ENCODE measurements at regions not wholly inside any gene's neighbourhood (a gene's known extent, or its start where the extent isn't known, plus 50 kb on each side); places are given as distances from the start of the nearest gene placed in this dataset.
"Not testable (repeated sequence)": the region's sequence is repeated elsewhere in the genome, so short reads cannot be mapped to it uniquely, and the experiment has no call there.

DNA sequence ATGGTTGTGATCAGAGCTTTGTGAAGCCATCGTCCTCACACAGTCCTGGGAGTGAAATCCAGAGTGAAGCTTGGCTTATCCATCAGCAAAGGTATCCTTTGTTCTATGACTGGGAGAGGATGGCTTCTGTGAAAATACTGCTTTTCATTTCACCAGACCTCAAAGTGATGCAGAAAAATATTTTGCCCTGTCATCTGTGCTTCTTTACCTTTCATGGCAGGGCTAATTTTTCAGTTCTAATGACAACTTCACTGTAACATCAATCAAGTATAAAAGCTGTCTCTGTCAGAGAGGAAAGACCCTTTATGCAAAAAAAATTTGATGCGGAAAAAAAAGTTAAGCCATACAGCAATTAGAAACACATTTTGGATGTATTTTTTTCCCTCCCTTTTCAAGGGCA is 468.1 kb upstream of the ADARB2 start:
- intact Hi-C loops (cut with DNase I), result no loop called here
- TF ChIP-seq POLR2A (IDR thresholded peaks at IDR 0.05), result no peak
- TF ChIP-seq, protein P1, sequence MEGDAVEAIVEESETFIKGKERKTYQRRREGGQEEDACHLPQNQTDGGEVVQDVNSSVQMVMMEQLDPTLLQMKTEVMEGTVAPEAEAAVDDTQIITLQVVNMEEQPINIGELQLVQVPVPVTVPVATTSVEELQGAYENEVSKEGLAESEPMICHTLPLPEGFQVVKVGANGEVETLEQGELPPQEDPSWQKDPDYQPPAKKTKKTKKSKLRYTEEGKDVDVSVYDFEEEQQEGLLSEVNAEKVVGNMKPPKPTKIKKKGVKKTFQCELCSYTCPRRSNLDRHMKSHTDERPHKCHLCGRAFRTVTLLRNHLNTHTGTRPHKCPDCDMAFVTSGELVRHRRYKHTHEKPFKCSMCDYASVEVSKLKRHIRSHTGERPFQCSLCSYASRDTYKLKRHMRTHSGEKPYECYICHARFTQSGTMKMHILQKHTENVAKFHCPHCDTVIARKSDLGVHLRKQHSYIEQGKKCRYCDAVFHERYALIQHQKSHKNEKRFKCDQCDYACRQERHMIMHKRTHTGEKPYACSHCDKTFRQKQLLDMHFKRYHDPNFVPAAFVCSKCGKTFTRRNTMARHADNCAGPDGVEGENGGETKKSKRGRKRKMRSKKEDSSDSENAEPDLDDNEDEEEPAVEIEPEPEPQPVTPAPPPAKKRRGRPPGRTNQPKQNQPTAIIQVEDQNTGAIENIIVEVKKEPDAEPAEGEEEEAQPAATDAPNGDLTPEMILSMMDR (IDR thresholded peaks at IDR 0.05), result no peak
- ATAC-seq, result no peak
- 50% methylated on average over 2 of the region's 2 CpGs for WGBS (ENCODE audit: insufficient coverage, low coverage, low lambda C conversion rate, missing lambda C conversion rate)
- Histone ChIP-seq H3K27me3 (no peaks in the 10 kb centered on the region), H3K9me3 (no peaks in the 10 kb centered on the region), H3K4me1 (no peaks in the 10 kb centered on the region), H3K4me3 (no peak overlapping the region), H3K27ac (no peak overlapping the region), H3K36me3 (no peaks in the 10 kb centered on the region)
- DNase-seq, result no peak

DNA sequence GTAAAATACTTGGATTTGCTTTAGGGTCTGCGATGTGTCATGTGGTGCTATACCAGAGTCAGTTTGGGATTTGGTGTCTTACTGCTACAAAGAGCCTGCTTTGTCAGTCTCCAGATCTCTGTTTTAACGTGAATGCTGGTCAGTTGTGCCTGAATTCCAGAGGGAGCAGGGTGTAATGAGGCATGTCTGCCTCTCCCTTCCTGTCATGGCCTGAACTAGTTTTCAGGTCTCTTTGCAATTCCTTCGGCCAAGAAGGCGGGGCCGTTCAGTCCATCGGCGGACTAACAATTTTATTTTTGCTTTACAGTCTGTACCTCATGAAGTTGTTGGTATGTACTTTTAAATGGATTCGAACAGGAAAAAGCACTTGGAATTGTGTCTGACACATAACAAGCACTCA is 465.1 kb upstream of the ADARB2 start:
- Histone ChIP-seq H3K9me3 (no peaks in the 10 kb centered on the region), H3K36me3 (no peaks in the 10 kb centered on the region), H3K27me3 (no peaks in the 10 kb centered on the region), H3K4me3 (no peak overlapping the region), H3K27ac (no peak overlapping the region), H3K4me1 (no peaks in the 10 kb centered on the region)
- TF ChIP-seq POLR2A (IDR thresholded peaks at IDR 0.05), result no peak
- TF ChIP-seq, protein P1 (IDR thresholded peaks at IDR 0.05), result no peak
- DNase-seq, result no peak
- 41% methylated on average over 7 of the region's 8 CpGs for WGBS (ENCODE audit: insufficient coverage, low coverage, low lambda C conversion rate, missing lambda C conversion rate)
- ATAC-seq, result no peak
- intact Hi-C loops (cut with DNase I), result no loop called here

GRCh38 chr10:2201534-2202099 is 464.3 kb upstream of the ADARB2 start:
- no peaks in the 10 kb centered on the region for H3K4me1 ChIP-seq
- TF ChIP-seq POLR2A (IDR thresholded peaks at IDR 0.05), result no peak
- TF ChIP-seq, protein P1 (IDR thresholded peaks at IDR 0.05), result no peak
- WGBS (ENCODE audit: insufficient coverage, low coverage, low lambda C conversion rate, missing lambda C conversion rate), result 35% methylated on average over 6 of the region's 6 CpGs
- no peak overlapping the region for H3K4me3 ChIP-seq
- intact Hi-C loops (cut with DNase I), result no loop called here
- H3K9me3 ChIP-seq, result no peaks in the 10 kb centered on the region
- H3K36me3 ChIP-seq, result no peaks in the 10 kb centered on the region
- no peak overlapping the region for H3K27ac ChIP-seq
- no peak for DNase-seq
- H3K27me3 ChIP-seq, result no peaks in the 10 kb centered on the region
- ATAC-seq, result no peak

DNA sequence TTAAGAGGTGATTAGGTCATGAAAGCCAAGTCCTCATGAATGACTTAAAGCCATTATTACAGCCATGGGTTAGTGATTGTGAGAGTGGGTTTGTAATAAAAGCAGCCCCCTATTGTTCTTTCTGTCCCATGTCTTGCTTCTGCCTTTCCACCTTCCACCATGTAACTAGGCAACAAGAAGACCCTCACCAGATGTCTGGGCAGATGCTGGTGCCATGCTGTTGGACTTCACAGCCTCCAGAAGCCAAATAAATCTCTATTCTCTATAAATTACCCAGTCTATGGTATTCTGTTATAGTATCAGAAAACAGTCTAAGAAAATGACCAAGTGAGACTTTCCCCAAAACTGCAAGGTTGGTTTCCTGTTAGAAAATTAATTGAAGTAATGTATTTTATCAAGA is 460.3 kb upstream of the ADARB2 start:
- Histone ChIP-seq H3K36me3 (no peaks in the 10 kb centered on the region), H3K4me3 (no peak overlapping the region), H3K4me1 (no peaks in the 10 kb centered on the region), H3K27ac (no peak overlapping the region), H3K9me3 (no peaks in the 10 kb centered on the region), H3K27me3 (no peaks in the 10 kb centered on the region)
- TF ChIP-seq, protein P1 (IDR thresholded peaks at IDR 0.05), result no peak
- no peak for TF ChIP-seq POLR2A (IDR thresholded peaks at IDR 0.05)
- DNase-seq (no peak), ATAC-seq (no peak)
- intact Hi-C loops (cut with DNase I), result no loop called here

DNA sequence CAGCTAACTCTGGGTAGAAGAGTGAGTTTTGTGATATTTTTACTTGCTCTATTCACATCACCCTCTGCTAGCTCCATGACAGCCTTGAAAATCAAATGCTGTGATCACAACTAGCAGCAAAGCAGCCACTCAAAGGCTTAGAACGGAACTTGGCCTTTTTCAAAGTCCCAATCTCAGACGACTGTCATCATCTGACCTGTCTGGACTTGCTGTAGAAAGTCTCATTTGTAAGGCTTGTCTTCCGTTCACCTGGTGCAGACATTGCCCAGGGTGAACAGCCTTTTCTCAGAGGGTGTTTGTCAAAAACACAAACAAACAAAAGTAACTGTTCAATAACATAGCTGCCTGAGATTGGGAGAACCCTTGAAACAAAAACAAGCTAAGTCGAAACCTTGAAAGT is 458.9 kb upstream of the ADARB2 start:
- no peak for TF ChIP-seq POLR2A (IDR thresholded peaks at IDR 0.05)
- TF ChIP-seq, protein P1 (IDR thresholded peaks at IDR 0.05), result no peak
- Histone ChIP-seq H3K36me3 (no peaks in the 10 kb centered on the region), H3K9me3 (no peaks in the 10 kb centered on the region), H3K27ac (no peak overlapping the region), H3K4me3 (no peak overlapping the region), H3K4me1 (no peaks in the 10 kb centered on the region), H3K27me3 (no peaks in the 10 kb centered on the region)
- intact Hi-C loops (cut with DNase I), result no loop called here
- DNase-seq (no peak), ATAC-seq (no peak)
- WGBS (ENCODE audit: insufficient coverage, low coverage, low lambda C conversion rate, missing lambda C conversion rate), result 31% methylated on average over 4 of the region's 4 CpGs

- WGBS (ENCODE audit: insufficient coverage, low coverage, low lambda C conversion rate, missing lambda C conversion rate), result 40% methylated on average over 4 of the region's 4 CpGs
These were observed 452.0 kb upstream of the ADARB2 start for GRCh38 chr10:2189356-2189755.

More at GRCh38 chr10:2189356-2189755, 452.0 kb upstream of the ADARB2 start:
- H3K4me1 ChIP-seq; H3K27me3 ChIP-seq; H3K36me3 ChIP-seq; intact Hi-C loops (cut with DNase I); H3K9me3 ChIP-seq; H3K27ac ChIP-seq; ATAC-seq; DNase-seq; H3K4me3 ChIP-seq: not testable (repeated sequence)

Measured in right lobe of liver (tissue), 6 donors.